ENCODE measurements at regions not wholly inside any gene's neighbourhood (a gene's known extent, or its start where the extent isn't known, plus 50 kb on each side); places are given as distances from the start of the nearest gene placed in this dataset.

GRCh38 chr2:183248866-183249567, 124.8 kb downstream of the NUP35 start:
- no peaks in the 10 kb centered on the region for H3K36me3 ChIP-seq (ENCODE audit: control insufficient read depth, insufficient read depth, low read length)
- no peaks in the 10 kb centered on the region for H3K27me3 ChIP-seq (ENCODE audit: control insufficient read depth, insufficient read depth, low read length)
- TF ChIP-seq CTCF (IDR thresholded peaks at IDR 0.05; ENCODE audit: insufficient read depth, low read length, severe bottlenecking): peak; percentile 28
- FAIRE-seq (no peak), DNase-seq (ENCODE audit: low read depth) (peak; percentile 70)
- no peak overlapping the region for H3K4me3 ChIP-seq (ENCODE audit: low read depth, low read length)

GRCh38 chr2:183250061-183250460, 125.8 kb downstream of the NUP35 start:
- DNase-seq (ENCODE audit: low read depth): peak; percentile 82
- FAIRE-seq: no peak
- TF ChIP-seq CTCF (IDR thresholded peaks at IDR 0.05; ENCODE audit: insufficient read depth, low read length, severe bottlenecking): no peak
- Histone ChIP-seq H3K27me3 (ENCODE audit: control insufficient read depth, insufficient read depth, low read length) (no peaks in the 10 kb centered on the region), H3K36me3 (ENCODE audit: control insufficient read depth, insufficient read depth, low read length) (no peaks in the 10 kb centered on the region), H3K4me3 (ENCODE audit: low read depth, low read length) (no peak overlapping the region)

- TF ChIP-seq CTCF (IDR thresholded peaks at IDR 0.05; ENCODE audit: insufficient read depth, low read length, severe bottlenecking): no peak
- no peak overlapping the region for H3K4me3 ChIP-seq (ENCODE audit: low read depth, low read length)
- H3K36me3 ChIP-seq (ENCODE audit: control insufficient read depth, insufficient read depth, low read length): no peaks in the 10 kb centered on the region
- H3K27me3 ChIP-seq (ENCODE audit: control insufficient read depth, insufficient read depth, low read length): no peaks in the 10 kb centered on the region
- DNase-seq (ENCODE audit: low read depth) (peak; percentile 21), FAIRE-seq (no peak)
Measured at GRCh38 chr2:183250472-183250871, 126.2 kb downstream of the NUP35 start.

- no peak for TF ChIP-seq CTCF (IDR thresholded peaks at IDR 0.05; ENCODE audit: insufficient read depth, low read length, severe bottlenecking)
- Histone ChIP-seq H3K36me3 (ENCODE audit: control insufficient read depth, insufficient read depth, low read length) (no peaks in the 10 kb centered on the region), H3K27me3 (ENCODE audit: control insufficient read depth, insufficient read depth, low read length) (no peaks in the 10 kb centered on the region), H3K4me3 (ENCODE audit: low read depth, low read length) (no peak overlapping the region)
- no peak for DNase-seq (ENCODE audit: low read depth)
- FAIRE-seq: peak; percentile 13
Measured at GRCh38 chr2:183253441-183254130, 129.3 kb downstream of the NUP35 start.

- FAIRE-seq (no peak), DNase-seq (ENCODE audit: low read depth) (no peak)
- no peaks in the 10 kb centered on the region for H3K27me3 ChIP-seq (ENCODE audit: control insufficient read depth, insufficient read depth, low read length)
- H3K36me3 ChIP-seq (ENCODE audit: control insufficient read depth, insufficient read depth, low read length): no peaks in the 10 kb centered on the region
- TF ChIP-seq CTCF (IDR thresholded peaks at IDR 0.05; ENCODE audit: insufficient read depth, low read length, severe bottlenecking): no peak
- no peak overlapping the region for H3K4me3 ChIP-seq (ENCODE audit: low read depth, low read length)
Measured at GRCh38 chr2:183255411-183255810, 131.2 kb downstream of the NUP35 start.

All from bronchial epithelial cell (primary cell).